HG02588 (cell line): ENCODE measurements at regions not wholly inside any gene's neighbourhood (a gene's known extent, or its start where the extent isn't known, plus 50 kb on each side); places are given as distances from the start of the nearest gene placed in this dataset.

Experiments
- ATAC-seq: cut with Tn5 transposase; IDR thresholded peaks from one replicate; pipeline ENCODE4 v1.9.1; 2021; ENCODE audit warnings: mild to moderate bottlenecking, moderate library complexity; ENCODE audit not compliant: unreplicated experiment

DNA sequence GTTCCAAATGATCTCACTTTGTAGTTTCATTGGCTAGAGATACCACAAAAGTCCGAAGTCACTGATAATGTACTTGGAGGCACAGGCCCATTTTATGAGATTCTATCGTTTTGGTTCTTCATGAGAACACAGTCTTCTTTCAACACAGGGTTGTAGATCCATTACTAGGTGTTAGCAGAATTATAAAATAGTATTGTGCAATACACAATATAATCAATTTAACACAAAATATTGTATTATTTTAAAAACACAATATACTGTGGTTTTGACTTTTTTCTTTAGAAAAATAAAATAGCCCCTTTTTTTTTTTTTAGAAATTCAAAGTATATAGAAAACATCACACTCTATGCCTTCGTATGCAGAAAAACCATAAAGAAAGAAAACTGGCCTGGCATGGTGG lies 138.6 kb upstream of the TSC22D2 start:
- ATAC-seq, result no peak

DNA sequence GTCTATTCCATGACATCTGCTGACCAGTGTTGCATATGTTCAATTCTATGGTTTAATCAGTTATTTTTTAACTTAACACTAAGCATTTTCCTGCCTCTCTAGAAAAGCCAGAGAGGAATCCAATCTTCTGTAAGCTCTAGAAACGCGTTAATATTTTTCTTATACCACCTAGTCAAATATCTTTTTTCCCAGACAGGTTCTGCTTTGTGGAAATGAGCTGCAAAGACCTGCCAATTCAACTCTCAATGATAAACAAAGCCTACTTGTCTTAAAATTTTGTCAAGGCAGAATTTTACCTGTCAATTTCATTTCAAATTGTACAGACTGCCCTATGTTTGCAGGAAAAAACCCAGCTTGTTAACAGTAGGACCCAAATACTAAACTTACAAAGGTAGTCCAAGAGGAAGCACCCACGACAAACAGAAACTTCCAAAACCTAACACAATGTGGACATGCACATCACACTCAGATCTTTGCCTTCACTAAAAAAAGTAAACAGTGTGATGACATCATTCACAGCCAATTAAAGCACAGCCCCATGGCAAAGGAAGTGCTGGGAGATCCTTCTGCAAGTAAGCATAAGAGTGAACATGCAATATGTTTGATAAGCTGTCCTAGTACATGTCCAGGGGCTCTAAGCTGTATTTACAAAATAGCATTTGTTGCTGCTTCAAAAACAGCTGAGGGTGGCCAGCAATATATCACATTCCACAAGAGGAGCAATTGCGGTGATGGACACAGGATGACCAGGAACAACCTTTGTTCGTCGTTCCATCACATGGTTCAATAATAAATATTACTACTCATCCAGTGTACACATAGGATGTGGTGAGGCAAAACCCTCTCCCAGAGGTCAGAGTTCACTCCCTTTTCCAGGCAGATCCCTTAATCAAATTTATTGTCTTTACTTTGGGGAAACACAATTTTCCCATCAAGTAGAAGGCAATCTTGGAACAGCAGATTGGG lies 139.4 kb upstream of the TSC22D2 start:
- no peak for ATAC-seq

DNA sequence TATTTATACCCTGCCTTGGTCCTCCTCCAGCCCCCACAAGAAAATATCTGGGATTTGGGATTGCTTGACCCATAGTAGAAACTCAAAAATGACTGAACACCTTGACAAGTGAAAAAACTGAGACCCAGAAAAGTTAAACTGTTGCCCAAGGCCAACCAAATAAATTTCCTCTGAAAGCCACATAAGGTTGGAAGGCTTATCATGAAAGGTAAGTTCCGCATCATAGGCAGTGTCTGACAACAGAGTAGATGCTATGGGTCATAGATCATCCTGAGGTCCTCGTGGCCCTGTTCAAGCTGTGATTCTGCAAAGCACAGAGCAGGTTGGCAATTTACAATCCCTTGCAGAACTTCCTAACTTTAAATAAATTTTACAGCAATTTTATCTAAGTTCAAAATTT lies 140.8 kb upstream of the TSC22D2 start:
- no peak for ATAC-seq

DNA sequence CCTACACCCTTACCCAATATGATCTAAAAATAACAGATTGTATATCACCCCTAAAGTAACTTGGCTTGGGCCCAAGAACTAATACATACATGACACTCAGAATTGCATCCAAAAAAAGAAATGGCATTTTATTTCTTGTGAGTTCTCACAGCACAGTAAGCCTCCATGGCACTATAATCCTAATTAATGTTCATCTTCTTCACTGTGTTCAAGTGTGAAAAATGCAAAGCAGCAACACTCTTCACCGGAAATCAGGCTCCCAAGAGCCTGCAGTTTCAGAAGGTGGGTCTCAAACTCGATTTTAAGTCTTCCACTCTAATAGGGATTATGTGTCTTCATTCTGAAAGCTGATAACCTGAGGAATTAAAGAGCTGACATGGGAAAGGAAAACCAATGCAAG lies 142.8 kb upstream of the TSC22D2 start:
- ATAC-seq, result no peak

DNA sequence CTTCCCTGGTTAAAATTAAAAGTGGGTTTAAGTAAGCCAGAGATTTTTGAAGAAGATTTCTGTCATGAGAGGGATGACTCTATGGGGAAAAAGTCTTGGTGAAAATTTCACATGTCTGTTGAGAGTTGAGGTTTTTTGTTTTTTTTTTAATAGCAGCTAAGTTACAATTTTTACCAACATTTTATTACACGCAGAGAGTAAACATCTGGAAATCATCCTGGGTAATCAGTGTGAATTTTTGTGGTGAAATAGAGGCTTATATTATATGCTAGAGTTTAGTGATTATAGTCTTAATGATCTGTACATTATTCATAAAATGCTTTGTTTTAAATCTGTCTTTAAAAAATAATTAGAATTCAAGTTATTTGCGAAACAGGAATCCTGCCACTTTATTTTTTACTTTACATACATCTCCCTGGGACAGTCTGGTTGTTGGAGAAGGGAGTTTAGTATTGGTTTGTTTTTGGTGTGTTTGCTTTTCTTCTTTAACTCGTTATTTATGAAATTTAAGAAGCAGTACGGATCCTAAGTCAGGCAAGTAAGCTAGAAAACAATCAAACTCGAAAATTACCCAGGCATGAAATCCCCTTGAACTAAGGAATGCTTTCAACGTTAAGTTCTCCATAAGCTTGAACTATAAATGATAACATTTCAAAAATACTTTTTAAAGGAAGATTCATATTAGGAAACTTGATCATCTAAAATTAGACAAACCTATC lies 143.4 kb upstream of the TSC22D2 start:
- ATAC-seq, result no peak

DNA sequence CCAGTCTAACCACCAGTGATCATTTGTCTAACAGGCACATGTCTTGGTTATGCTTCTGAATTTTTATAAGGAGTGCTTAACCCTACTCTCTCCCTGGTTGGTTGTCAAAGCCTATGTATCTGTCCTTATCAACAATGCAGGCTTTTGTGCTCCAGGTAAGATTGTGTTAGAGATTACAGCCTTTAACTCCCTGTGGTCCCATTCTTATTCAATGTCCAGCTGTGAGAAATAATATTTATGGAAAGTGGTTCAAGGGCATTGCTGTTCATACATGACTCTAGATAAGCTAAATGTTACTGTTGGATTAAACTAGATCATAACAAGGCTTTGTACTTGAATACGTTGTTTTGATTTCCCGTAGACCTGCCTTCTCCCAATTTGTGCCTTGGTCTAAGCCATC lies 146.1 kb upstream of the TSC22D2 start:
- no peak for ATAC-seq

DNA sequence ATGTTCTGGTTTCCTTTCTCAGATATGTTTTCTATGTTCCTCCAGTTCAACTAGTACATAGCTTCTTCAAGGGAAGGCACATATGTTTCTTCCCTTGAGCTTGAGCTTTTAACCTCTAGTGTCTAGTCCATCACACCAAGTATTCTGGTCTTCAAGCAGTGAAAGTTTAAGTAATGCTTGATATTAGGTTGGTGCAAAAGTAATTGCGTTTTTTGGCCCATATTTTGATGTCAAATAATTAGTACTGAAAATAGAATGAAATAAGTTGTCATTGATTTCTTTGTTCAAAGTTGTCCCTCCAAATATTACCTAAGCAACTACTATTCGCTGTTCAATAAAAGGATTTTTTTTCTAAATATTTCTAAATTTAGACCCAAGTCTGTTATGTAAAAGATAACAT lies 146.7 kb upstream of the TSC22D2 start:
- ATAC-seq, result no peak

DNA sequence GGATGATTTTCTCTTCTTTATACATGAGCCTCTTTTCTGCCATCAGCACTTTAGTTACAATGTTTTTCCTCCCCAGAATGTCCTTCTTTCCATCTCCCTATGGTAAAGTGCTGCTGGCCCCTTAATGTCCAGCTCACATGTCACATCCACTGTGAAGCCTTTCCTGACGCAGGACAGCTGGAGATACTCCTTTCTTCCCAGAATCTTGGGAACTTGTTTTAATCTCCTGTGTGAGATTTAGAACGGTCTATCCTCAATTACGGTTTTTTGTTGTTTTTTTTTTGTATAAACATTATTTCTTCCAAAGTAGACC lies 147.7 kb upstream of the TSC22D2 start:
- ATAC-seq, result no peak

DNA sequence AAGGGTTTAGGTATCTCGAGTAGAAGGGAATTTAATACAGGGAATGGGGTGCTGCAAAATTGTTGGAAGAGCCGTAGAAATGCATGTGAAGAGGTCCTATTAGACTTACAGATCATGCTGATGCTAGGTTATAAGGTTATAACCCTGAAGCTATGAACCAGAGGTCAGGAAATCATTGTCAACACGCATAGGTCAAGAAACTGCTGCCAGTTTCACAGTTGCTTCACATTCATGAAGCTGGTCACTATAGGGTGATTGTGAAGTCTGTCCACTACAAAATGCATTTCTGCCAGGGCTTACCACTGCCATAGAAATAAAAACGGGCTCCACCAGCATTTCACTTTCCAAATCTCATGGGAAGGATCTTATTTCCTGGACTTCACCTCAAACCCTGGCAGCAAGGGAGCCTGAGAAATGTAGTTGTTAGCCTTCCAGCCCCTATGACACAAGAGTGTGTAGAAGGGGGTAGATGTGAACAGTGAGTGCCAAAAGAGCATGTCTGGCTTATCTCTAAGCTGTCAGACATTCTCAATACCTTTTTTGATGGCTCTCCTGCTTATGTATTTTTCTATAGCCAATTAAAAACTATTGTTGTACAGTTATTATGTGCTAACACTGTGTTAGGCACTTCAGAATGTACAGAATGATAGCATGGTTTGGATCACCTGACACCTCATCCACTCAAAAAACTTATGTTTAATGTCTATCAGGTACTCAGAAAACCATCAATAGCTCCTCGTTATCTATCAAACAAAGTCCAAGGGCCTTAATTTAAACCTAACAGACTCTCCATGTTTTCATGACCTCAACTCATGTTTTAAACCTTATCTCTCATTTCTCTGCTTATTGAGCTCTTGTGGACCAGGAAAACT lies 148.3 kb upstream of the TSC22D2 start:
- no peak for ATAC-seq

DNA sequence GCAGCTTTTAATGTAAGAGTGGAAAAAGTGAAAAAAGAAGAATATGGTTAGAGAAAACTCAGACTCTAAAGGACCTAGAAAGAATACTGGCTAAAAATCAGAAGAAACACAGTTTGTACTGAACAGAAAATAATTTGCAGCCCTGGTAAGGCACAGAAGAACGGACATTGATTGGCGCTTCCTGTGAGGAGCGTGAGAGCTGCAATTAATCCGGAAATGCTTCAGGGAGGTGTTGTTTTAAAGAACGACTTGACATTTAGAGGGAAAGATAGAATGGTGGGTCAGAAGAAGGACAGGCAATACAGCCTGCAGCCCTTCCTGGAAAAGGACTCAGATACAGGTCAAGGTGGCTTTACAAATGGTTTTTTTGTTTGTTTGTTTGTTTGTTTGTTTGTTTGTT lies 151.3 kb upstream of the TSC22D2 start:
- no peak for ATAC-seq

DNA sequence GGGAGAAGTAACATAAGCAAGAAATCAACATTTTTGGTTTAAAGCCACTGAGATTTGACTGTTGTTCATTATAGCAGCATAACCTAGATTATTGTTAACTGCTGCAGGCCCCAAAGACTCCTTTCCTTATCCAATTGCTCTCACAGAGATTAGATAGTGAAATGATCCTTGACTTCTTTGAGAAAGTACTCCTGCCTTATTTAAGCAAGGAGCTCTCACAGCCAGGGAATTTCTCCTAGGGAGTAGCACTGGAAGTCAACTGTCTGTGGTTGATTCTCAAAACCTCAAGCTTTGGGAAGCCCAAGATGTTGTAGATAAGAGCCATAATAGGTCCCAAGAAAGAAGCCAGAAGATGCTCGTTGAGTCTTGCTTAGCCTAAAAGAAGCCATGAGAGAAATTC lies 151.8 kb upstream of the TSC22D2 start:
- ATAC-seq, result no peak

DNA sequence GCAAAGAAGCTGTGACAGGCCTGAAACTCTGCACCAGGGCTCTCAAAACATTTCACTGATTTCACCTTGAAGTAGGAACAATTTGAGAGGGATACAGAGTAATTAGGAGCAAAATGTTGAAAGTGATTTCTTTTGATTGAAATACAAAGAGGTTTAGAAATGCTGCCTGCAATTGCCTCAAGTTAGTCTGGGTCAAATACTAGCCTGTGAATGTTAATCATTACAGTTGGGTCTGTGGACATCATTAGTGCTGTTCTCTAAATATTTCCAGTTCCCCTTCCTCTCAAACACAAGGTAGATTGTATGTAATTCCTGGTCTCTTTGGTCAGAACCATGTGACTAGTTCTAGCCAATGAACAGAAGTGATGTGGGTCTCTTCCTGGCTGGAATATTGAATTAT lies 152.3 kb upstream of the TSC22D2 start:
- no peak for ATAC-seq

DNA sequence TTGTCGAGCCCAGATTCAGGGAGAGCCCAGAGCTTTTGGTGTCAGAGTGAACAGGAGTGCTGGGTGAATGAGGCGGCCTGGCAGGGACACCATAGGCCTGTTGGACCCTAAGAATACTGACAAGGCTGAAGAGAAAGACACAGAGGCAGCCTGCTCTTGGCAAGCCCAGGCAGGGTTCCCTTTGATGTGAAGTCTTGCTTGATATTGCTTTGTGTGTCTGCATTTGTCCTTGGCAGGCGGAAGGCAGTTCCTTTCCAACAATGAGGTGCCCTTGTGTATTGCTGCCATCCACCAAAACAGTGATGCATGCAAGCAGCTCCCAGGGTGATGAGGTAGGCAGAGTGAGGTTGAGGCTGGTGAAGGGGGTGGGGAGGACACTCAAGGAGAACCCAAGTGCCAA lies 152.7 kb upstream of the TSC22D2 start:
- ATAC-seq, result no peak

DNA sequence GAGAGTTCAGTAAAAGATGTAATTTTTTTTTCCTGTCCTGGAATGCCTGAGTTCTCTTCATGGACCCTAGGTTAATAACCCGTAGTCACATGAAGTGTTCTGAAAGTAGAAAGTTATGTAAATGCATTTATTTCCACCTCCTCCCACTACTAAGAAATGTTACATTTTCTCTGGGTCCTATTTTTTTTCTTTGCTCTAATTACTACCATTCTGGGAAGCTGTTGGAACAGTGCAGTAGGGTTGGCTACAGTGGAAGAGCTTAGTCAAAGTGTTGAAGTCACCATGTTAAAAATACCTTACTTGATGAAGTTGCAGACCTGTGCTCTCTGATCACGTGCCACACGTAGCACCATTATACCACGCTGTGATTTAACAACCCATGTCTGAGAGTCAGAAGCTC lies 153.8 kb upstream of the TSC22D2 start:
- no peak for ATAC-seq

DNA sequence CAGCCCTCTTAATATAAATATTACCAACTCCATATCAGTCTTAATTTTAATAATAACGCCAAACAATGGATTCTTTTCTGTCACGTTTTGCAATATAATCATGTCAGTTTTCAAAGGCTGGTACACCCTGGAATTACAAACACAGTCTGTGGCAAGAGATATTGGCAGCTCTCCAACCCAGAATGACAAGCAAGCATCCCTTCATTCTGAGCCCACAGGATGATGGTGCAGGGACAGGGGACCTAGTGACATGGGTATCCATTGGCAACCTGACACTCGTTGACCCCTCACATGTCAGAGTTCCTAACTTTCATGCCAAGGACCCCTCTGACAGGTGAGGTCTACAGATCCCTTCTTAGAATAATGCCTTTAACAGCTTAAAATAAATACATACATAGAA lies 154.5 kb upstream of the TSC22D2 start:
- ATAC-seq, result no peak

DNA sequence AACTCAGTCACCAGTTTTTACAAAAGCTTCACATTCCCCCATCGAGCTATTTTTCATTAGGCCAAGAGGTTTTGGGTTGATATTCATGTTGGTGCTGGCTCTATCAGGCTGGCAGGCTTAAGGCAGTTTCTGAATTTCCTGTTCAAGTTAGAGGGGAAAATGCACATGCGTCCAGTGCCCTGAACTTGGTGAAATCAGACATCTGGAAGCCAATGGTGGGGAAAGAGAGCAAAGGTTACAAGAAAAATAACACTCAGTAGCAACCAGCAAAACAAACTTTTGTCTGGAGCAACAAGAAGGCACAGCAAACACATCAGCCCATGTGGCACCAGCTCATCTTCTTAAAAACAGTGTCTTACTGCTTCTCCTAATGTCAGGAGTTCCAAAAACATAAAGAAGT lies 155.6 kb upstream of the TSC22D2 start:
- ATAC-seq, result no peak

DNA sequence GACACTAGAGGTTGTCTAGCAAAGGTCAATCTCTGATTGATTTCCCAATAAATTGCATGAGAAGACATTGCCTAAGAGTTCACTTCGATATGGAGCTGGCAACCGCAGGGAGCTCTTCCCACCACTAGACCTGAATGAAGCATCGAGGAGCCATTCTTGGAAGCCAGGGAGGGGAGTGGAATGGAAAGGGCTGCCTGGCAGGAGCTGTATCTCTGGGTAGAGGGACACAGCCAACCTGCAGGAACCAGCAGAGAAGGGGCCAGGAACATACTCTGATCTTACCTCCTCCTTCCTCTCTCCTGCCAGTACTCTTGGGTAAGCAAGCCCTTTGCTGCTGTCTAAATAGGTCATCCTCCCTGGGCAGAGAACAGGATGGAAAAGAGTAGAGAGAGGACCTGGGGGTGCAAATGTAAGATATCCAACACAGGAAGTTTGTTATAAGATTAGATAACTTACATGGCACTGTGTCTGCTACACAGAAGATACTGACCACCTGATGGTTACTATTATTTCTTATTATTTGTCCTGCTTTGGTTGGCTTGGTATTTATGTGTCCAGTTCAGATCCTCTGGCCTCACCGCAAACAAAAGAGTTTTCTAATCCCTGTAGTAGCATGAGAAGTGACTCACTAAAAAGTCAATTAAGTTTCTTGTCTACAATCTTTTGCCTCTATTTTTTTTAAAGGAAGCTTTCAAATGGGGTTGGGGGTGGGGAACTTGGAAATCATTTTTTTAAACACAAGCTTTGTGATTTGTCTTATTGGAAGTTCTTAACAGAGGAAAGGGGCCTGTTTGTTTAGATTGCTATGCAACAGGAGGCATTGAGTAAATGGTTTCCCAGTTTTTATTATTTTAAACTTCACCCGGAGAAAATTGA lies 156.7 kb upstream of the TSC22D2 start:
- no peak for ATAC-seq

DNA sequence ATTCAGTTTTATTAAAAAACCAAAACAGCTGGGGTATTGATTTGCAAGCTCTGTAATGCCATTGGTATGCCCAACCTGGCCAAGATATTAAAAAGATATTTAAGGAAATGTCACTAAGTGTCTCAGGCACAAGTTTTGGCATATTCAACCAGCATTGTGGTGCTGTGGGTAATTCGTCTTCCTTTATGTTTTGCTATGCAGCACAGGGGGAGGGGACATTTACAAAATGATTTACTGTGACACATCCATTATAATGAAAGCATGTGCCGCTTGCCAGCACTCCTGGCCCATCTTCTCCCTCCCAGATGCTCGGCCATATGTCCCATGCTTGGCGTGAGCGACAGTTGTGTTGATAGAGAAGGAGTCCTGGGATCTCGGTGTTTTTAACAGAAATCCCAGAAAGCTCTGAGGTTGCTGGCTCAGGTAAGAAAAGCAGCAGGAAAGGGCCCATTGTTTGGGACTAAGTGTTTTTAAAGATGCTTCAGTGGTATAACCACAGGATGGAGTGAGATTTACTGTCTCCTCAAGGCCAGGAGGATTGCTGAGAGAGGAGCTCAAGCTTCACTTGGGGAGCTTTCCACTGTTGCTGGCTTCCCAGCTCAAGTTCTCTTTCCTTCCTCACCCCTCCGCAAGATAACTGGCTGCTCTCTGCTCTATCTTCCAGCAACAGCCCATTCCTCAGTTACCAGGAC lies 158.2 kb upstream of the TSC22D2 start:
- ATAC-seq, result no peak

DNA sequence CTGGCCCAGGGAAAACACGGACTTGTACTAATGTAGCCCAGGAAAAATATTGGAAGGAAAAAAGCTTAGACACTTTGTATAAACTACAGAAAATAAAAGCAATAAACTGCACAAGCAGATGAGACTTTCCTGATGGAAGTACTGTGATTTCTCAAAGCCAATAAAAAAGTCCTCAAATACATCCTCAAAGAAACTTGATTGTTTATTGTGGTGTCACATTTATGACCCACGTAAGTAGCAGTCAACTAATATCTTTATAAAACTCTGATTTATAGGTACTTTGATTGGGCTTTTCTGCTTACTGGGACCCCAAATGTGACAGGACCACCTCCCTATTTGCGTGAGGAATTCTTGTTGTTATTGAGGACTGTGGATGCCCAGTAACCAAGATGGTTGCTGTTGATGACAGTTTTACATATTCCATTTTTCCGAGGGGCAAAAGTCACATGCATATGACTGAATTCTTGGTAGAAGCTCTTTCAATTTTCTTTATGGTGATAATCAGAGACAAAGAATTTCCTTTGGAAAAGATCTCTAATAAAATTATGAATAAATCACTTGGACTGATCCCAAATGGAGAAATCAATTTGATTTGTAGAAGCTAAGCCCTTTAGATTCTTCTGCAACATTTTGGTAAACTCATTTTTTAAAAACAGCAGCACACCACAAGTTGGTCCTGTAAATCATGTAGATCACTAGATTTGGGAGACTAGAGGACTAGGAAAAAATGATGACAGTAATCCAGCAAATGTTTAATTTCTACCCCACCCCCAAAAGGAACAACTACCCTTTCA lies 159.0 kb upstream of the TSC22D2 start:
- ATAC-seq, result no peak
